HS-5 (cell line): ENCODE measurements at regions not wholly inside any gene's neighbourhood (a gene's known extent, or its start where the extent isn't known, plus 50 kb on each side); places are given as distances from the start of the nearest gene placed in this dataset.

Source experiments
- DNase-seq: peaks from one replicate; pipeline ENCODE4 v3.0.0-alpha.2; 2012; ENCODE audit warnings: low read depth

DNA sequence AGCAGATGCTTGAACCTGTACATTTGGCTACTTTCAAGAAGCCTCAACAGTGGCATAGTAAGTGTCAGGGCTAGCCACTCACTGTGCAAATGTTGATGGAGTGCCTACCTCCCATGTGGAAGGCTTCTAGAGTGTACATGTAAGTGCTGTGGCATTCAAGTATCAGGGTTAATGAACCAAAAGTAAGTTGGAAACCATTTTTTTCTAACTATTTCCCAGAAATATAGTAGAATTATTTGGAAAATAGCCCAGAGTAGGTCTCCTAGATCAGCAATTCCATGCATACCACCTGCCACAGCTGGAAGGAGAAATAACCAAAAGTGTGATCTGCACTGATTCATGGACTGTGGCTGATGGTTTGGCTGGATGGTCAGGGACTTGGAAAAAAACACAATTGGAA lies 53.3 kb downstream of the FOXD1 start:
- DNase-seq, result no peak

- DNase-seq, result no peak
These were observed 54.0 kb downstream of the FOXD1 start for GRCh38 chr5:73394610-73395009.

- DNase-seq, result no peak
These were observed 54.7 kb downstream of the FOXD1 start for GRCh38 chr5:73393611-73394489.

GRCh38 chr5:73392775-73393174 lies 55.8 kb downstream of the FOXD1 start:
- no peak for DNase-seq

DNA sequence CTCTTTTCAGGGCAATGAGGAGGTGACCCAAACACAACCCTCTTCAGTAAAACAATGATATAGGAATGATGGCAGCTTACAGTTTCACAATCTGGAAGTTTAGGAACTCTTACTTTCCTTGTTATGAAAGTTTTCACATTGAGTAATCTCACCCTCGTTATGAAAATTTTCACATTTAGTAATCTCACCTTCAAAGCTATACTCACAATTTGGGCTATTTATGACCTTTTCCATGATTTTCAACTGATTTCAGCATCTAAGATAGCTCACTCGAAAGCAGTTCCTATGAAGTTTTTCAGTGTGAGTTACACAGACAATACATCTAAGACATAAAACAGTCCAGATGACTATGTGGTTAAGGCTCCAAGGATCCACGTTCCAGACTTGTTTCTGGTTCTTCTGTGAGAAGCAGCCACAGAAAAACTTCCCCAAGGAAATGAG lies 57.1 kb downstream of the FOXD1 start:
- DNase-seq, result no peak

GRCh38 chr5:73390972-73391371 lies 57.6 kb downstream of the FOXD1 start:
- DNase-seq, result no peak

DNA sequence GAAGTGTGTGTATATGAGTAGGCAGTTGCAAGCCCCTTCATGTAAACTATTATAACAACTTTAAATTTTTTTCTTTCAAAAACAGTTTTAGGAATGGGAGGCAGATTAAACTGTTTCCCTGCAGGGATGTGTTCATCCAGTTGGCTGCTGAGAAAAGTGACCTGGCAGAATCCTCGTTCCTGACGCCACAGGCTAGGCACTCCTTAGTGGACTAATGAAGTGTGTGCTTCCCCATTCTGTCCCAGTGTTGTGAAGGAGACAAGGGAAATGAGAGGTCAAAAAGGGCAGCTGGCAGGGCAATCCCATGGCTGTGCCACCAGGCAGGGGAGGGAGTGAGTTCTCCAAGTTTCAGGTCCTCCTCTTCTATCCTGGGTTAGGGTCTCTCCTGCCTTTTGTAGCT lies 59.8 kb downstream of the FOXD1 start:
- no peak for DNase-seq

GRCh38 chr5:73388306-73388684 lies 60.3 kb downstream of the FOXD1 start:
- no peak for DNase-seq

DNA sequence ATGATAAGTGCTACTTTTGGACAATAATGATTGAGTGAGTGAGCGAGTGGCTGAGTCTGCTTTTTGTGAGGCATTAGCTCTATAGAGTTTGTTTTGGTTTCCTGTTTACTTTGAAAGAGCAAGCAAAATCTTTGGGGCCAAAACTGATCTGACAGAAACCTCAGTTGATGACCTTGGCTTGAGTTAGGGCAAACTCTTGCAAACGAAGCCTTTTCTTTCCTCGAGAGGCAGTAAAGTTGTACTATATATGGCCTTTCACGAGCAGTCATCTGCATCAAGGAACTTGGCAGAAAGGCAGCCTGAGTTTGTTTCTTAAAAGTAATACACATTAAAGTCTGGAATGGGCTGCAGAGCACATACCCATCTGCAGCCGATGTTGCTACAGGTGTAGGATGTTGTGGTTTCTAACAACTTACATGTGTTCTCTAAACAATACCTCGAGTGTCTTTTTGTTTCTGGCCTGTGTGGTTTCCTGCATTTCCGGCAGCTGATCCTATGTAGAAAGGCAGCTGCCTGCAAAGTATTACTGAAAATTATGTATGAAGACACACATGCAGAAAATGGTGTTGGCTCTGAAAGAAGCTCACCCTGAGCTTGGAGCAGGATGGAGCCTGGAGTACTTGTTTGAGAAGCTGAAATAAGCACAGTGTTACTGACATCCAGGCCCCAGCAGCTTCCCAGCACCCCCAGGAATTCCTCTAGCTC lies 60.8 kb downstream of the FOXD1 start:
- no peak for DNase-seq

- no peak for DNase-seq
These were observed 61.4 kb downstream of the FOXD1 start for GRCh38 chr5:73387149-73387591.

- no peak for DNase-seq
These were observed 63.7 kb downstream of the FOXD1 start for GRCh38 chr5:73384861-73385260.

DNA sequence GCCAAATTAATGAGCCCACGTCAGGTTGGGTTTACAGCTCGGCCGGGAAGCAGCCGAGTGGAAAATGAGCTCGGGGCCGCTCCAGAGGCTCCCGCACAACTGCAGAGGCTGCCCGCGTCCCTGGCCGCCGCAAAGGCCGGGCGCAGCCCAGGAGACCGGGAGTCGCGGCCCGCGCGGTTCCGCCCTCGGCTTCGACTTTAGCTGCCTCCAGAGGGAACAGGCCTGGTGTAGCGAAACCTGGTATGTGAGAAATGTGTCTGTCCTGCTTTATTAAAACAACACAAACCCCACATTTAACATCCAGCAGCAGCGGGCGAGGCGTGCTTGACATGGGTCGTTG lies 66.2 kb downstream of the FOXD1 start:
- no peak for DNase-seq

DNA sequence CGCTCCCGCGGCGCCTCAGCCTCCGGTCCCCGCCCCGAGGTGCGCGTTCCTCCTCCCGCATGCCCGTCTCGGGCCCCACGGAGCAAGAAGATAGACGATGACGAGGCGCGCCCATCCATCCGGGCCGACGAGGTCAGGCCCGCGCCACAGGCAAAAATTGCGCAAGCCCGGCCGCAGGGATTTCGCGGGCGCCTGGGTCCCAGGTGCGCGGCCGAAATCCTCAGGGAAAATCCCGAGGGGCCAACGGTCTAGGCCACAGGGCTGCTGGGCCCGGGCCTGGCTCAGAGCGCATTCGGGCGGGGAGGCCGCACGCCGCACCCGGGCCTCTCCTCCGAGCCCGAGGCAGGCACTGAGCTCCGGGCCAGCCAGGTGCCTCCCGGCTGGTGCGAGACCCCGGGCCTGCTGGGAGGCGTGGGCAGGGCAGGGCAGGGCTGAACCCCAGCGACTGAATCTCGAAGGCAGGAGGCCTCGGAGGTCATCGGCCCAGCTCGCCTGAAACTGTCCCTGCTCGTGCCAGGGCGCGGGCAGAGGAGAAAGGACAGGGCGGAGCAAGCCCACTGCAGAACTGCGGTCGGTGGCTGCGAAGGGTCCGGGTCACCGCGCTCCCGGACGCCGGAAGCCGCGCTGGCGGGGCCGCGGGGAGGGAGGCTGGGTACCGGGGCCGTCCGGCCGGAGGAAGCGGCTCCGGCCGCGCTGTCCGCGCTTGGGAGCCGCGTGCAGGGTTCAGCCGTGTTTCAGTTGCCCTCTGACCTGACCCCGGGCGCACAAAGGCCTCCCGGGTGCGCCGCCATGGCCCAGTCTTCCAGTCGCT lies 66.8 kb downstream of the FOXD1 start:
- DNase-seq, result no peak

DNA sequence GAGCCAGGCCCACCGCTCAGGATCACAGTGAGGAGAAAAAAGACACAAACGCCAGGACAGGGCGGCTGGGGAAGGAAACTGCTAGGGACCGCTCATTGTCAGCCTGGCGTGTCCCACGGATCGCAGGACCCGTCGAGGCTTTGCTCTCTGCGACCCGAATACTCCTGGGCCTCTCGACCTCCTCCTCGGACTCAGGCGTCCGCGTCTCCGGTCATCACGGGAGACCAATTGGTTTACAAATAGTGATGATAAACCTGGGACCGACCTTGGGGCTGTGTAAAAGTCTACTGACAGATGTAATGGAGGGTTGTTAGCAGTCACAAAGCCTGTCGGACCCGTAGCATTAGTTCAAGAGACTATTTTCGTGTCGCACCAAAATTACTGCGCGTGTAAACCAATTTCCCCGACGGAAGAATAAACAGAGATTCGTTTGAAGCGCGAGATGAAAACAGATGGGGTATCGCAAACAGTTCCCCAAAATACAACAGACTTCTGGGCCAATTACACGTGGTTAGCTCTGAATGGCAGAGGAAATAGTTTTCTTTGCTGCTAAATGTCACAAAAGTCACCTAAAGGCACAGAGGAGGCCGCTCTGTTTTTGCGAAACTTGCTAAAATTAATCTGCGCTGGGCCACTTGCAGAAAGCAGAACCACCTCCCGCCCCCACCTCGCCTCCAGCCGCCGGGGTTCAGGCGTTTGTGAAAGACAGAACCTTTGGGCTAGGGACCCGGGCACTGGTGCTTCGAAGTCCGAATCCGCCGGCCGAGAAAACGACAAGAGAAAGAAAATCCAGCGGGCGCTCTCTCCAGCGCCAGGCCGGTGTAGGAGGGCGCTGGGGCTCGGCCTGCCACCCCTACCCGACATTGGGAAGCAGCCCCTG lies 67.6 kb downstream of the FOXD1 start:
- no peak for DNase-seq

- no peak for DNase-seq
These were observed 68.5 kb downstream of the FOXD1 start for GRCh38 chr5:73380041-73380440.

- no peak for DNase-seq
These were observed 69.1 kb downstream of the FOXD1 start for GRCh38 chr5:73379435-73379834.

- no peak for DNase-seq
These were observed 69.8 kb downstream of the FOXD1 start for GRCh38 chr5:73378765-73379164.

- no peak for DNase-seq
These were observed 70.5 kb downstream of the FOXD1 start for GRCh38 chr5:73378070-73378469.

DNA sequence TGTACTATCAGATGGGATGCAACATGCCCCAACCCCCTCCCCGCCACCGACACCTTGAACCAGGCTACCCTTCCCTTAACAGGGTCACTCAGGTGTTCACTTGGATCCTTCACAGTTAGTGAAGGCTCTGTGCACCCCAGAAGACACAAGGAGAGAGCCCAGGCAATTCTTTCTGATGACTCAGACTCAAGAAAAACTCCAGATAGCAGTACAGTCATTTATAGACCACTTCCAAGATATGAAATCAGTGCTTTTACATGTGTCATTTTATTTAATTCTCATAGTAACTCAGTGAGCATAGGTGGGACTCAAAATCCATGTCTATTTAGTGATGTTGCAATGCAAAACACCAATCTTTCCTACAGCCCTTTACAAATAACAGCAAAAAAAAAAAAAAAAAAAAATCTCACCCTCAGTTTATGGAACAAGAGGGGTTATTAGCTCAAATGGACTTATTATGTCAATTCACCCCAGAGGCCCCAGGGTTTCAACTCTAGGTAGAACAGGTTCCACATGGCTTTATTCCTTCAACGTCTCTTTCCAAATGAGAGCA lies 71.9 kb downstream of the FOXD1 start:
- DNase-seq, result peak; percentile 65

DNA sequence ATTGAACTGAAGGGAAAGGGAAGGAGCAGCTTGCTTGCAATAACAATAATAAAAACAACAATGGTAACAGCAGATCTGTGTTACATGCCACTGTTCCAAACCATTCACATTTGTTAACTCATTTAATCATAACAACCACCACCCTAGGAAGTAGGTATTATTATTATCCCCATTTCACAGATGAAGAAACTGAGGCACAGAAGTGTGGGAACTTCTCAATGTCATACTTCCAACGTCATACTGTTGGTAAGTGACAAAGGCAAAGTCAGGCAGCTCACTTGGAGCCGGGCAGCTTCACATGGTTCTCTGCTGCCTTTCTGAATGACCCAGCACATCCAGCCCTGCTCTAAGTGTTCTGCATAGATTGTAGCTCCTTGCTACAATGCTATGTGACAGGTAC lies 72.6 kb downstream of the FOXD1 start:
- no peak for DNase-seq

GRCh38 chr5:73375191-73375545 lies 73.4 kb downstream of the FOXD1 start:
- no peak for DNase-seq
